Smooth muscle cell (in vitro differentiated cells): ENCODE measurements at regions not wholly inside any gene's neighbourhood (a gene's known extent, or its start where the extent isn't known, plus 50 kb on each side); places are given as distances from the start of the nearest gene placed in this dataset.

Experiments
- DNase-seq: peaks from one replicate; lab custom pipeline; 2025; ENCODE audit not compliant: unreplicated experiment; lab: John Stamatoyannopoulos, UW
- H2AFZ ChIP-seq: fragments of 200-600 bp; sonication (generic); 2 replicates; pipeline ENCODE4 v1.6.0; 2016; ENCODE audit warnings: antibody characterized with exemption, low read depth, mild to moderate bottlenecking
- H3F3A ChIP-seq: fragments of 200-600 bp; sonication (generic); 2 replicates; pipeline ENCODE4 v1.6.0; 2017; ENCODE audit warnings: antibody characterized with exemption, low read depth
- H3K27ac ChIP-seq: fragments of 200-600 bp; sonication (generic); 2 replicates; pipeline ENCODE4 v1.5.1; 2016; ENCODE audit warnings: low read depth, mild to moderate bottlenecking
- H3K27me3 ChIP-seq: fragments of 200-600 bp; sonication (generic); 2 replicates; pipeline ENCODE4 v1.6.1; 2016; ENCODE audit warnings: low read depth, mild to moderate bottlenecking
- H3K36me3 ChIP-seq: fragments of 200-600 bp; sonication (generic); 2 replicates; pipeline ENCODE4 v1.5.1; 2016; ENCODE audit warnings: low read depth
- H3K4me1 ChIP-seq: fragments of 200-600 bp; sonication (generic); 2 replicates; pipeline ENCODE4 v1.5.1; 2016; ENCODE audit warnings: low read depth
- H3K4me2 ChIP-seq: fragments of 200-600 bp; sonication (generic); 2 replicates; pipeline ENCODE4 v1.6.0; 2016; ENCODE audit warnings: mild to moderate bottlenecking
- H3K4me3 ChIP-seq: fragments of 200-600 bp; sonication (generic); 2 replicates; pipeline ENCODE4 v1.5.1; 2016; ENCODE audit warnings: mild to moderate bottlenecking
- H3K79me2 ChIP-seq: fragments of 200-600 bp; sonication (generic); 2 replicates; pipeline ENCODE4 v1.6.0; 2016; ENCODE audit warnings: low read depth, mild to moderate bottlenecking
- H3K9ac ChIP-seq: fragments of 200-600 bp; sonication (generic); 2 replicates; pipeline ENCODE4 v1.6.0; 2016; ENCODE audit warnings: low read depth
- H3K9me3 ChIP-seq: fragments of 200-600 bp; sonication (generic); replicated peaks from 2 replicates; pipeline ENCODE4 v1.5.1; 2016; ENCODE audit warnings: low read depth
- H4K20me1 ChIP-seq: fragments of 200-600 bp; sonication (generic); 2 replicates; pipeline ENCODE4 v1.6.0; 2016; ENCODE audit warnings: low read depth
- CTCF ChIP-seq: fragments of 200-600 bp; sonication (generic); IDR thresholded peaks from 2 replicates; pipeline ENCODE4 v1.5.1; 2017; ENCODE audit warnings: borderline replicate concordance, mild to moderate bottlenecking, antibody characterized with exemption; ENCODE audit not compliant: insufficient read depth, poor library complexity, severe bottlenecking
- WGBS: methylation state at CpG from one replicate; pipeline ENCODE4 v1.1.7; 2016; ENCODE audit warnings: low lambda C conversion rate; 5-methylcytosine and 5-hydroxymethylcytosine counted together

- Histone ChIP-seq H3F3A (no peaks in the 10 kb centered on the region), H3K27me3 (no peaks in the 10 kb centered on the region), H3K27ac (no peak overlapping the region), H3K9ac (no peak overlapping the region), H3K4me2 (no peak overlapping the region), H3K4me3 (no peak overlapping the region), H4K20me1 (no peaks in the 10 kb centered on the region), H3K36me3 (no peaks in the 10 kb centered on the region), H3K9me3 (no peaks in the 10 kb centered on the region), H3K4me1 (no peaks in the 10 kb centered on the region), H2AFZ (no peak overlapping the region), H3K79me2 (no peaks in the 10 kb centered on the region)
- no peak for TF ChIP-seq CTCF
- DNase-seq, result no peak
- WGBS, result 90% methylated on average over 1 of the region's 1 CpG
Measured at GRCh38 chr21:21845901-21846300, 847.7 kb downstream of the NCAM2 start.

- Histone ChIP-seq H3K4me3 (no peak overlapping the region), H3F3A (no peaks in the 10 kb centered on the region), H4K20me1 (no peaks in the 10 kb centered on the region), H3K9ac (no peak overlapping the region), H2AFZ (no peak overlapping the region), H3K9me3 (no peaks in the 10 kb centered on the region), H3K79me2 (no peaks in the 10 kb centered on the region), H3K27ac (no peak overlapping the region), H3K27me3 (no peaks in the 10 kb centered on the region), H3K36me3 (no peaks in the 10 kb centered on the region), H3K4me1 (no peaks in the 10 kb centered on the region), H3K4me2 (no peak overlapping the region)
- TF ChIP-seq CTCF, result no peak
- no peak for DNase-seq
Measured at GRCh38 chr21:21851205-21851604, 853.0 kb downstream of the NCAM2 start.

GRCh38 chr21:21851657-21852056 lies 853.4 kb downstream of the NCAM2 start:
- Histone ChIP-seq H3K27ac (no peak overlapping the region), H3K9me3 (no peaks in the 10 kb centered on the region), H3K4me2 (no peak overlapping the region), H3F3A (no peaks in the 10 kb centered on the region), H3K4me3 (no peak overlapping the region), H3K9ac (no peak overlapping the region), H4K20me1 (no peaks in the 10 kb centered on the region), H3K79me2 (no peaks in the 10 kb centered on the region), H3K4me1 (no peaks in the 10 kb centered on the region), H3K27me3 (no peaks in the 10 kb centered on the region), H3K36me3 (no peaks in the 10 kb centered on the region), H2AFZ (no peak overlapping the region)
- no peak for TF ChIP-seq CTCF
- 61% methylated on average over 3 of the region's 3 CpGs for WGBS
- no peak for DNase-seq

GRCh38 chr21:21858502-21859334 lies 860.5 kb downstream of the NCAM2 start:
- H3K9me3 ChIP-seq, result no peaks in the 10 kb centered on the region
- H3F3A ChIP-seq, result no peaks in the 10 kb centered on the region
- no peak overlapping the region for H3K27ac ChIP-seq
- H3K9ac ChIP-seq, result no peak overlapping the region
- no peak for TF ChIP-seq CTCF
- H4K20me1 ChIP-seq, result no peaks in the 10 kb centered on the region
- H3K79me2 ChIP-seq, result no peaks in the 10 kb centered on the region
- H3K4me2 ChIP-seq, result no peak overlapping the region
- H3K4me3 ChIP-seq, result no peak overlapping the region
- H3K27me3 ChIP-seq, result no peaks in the 10 kb centered on the region
- H3K36me3 ChIP-seq, result no peaks in the 10 kb centered on the region
- H3K4me1 ChIP-seq, result no peaks in the 10 kb centered on the region
- 91% methylated on average over 3 of the region's 3 CpGs for WGBS
- H2AFZ ChIP-seq, result no peak overlapping the region
- DNase-seq, result no peak
